CD4-positive, alpha-beta T cell treated with Interleukin-15 for 4 hours (primary cell): ENCODE measurements at regions not wholly inside any gene's neighbourhood (a gene's known extent, or its start where the extent isn't known, plus 50 kb on each side); places are given as distances from the start of the nearest gene placed in this dataset.
"Not testable (repeated sequence)": the region's sequence is repeated elsewhere in the genome, so short reads cannot be mapped to it uniquely, and the experiment has no call there.

Experiments
- DNase-seq: peaks from one replicate; pipeline ENCODE4 v3.0.0-alpha.2; 2020; ENCODE audit warnings: low spot score

DNA sequence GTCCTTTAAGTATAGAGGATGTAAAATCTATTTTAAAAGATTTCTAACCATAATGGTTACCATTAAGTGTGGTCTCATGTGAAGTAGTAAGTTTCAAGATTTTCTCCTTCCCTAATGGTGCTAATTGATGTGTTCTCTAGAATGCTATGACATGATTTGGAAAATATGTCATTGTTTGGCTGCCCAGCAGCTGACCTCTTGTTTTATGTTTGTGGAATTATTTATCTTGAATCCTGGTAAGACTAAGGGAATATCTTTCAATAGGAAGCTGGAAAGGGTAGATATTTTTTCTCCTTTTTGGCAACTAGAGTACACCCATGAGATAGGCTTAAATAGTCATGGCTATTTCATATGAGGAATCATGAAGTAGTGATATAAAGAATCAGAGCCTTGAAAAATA is 139.8 kb upstream of the CHODL start:
- DNase-seq: no peak

DNA sequence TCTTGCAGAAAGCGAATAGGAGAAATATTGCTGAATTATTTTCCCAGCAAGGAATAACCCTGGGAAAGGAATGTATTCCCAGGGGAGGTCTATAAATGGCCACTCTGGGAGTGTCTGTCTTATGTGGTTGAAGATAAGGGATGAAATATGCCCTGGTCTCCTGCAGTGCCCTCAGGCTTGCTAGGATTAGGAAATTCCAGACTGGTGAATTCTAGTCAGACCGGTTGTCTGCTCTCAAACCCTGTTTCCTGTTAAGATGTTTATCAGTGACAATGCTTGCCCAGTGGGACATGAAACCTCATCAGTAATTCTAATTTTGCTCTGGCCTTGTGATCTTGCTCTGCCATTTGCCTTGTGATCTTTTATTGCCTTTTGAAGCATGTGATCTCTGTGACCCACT is 148.2 kb upstream of the CHODL start:
- not testable (repeated sequence) for DNase-seq

DNA sequence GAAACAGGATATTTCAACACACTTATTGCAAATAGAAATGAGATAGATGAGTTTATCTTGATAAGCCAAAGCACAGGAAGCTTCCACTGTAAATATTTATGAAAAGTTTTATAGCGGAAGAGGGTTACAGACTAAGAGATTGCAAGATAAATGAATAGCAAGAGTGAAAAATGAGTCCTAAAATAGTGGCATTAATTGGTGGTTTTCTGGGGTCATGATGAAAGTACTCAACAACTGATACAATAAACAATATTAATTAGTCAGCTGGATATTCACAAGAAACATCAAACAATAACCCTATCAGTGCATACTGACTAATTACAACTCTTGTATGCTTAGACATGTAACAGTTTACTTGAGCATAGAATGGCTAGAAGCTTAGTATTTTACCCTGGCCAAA is 154.8 kb upstream of the CHODL start:
- DNase-seq: no peak

DNA sequence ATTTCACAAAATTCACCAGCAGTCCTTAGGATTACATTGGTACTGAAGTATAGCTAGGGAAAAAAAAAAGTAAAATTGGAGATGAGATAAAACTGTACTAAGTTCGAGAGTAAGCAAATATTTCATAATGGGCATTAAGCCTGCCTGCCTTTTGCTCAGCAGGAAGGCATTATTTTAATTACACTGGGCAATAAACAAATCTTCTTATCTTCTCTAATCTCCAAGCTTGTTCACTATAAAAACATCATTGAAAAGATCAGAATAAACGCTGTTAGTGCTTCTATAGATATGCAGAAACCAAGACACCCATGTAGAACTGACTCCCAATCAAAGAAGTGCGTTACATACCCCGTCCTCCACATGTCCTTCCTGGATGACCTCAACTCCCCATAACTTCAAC is 174.2 kb upstream of the CHODL start:
- DNase-seq: no peak

DNA sequence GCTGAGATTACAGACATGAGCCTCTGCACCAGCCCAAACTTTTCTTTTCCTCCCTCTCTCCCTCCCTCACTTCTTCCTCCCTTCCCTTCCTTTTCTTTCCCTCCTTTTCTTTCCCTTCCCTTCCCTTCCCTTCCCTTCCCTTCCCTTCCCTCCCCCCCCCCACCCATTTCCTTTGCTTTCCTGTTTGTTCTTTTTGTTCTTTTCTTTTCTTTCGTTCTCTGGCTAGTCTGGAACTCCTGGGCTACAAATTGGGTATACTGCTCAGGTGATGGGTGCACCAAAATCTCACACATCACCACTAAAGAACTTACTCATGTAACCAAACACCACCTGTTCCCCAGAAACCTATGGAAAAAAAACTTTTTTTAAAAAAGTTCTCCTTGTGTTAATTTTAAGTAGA is 174.8 kb upstream of the CHODL start:
- no peak for DNase-seq

DNA sequence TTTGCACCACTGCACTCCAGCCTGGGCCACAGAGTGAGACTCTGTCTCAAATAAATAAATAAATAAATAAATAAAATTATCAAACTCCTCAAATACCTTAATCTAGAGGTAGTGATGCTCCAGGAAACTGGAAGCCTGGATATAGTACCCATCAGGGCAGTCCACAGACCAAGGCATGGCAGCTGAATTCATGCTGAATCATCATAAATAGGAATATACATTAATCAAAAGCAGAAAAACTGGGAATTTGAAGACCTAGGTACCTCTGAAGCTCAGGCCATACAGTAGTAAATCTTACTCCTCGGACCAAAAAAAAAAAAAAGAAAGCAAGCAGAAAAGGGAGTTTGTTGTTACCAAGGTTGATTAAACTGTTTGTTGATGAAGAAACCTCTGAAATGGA is 184.2 kb upstream of the CHODL start:
- DNase-seq: no peak

DNA sequence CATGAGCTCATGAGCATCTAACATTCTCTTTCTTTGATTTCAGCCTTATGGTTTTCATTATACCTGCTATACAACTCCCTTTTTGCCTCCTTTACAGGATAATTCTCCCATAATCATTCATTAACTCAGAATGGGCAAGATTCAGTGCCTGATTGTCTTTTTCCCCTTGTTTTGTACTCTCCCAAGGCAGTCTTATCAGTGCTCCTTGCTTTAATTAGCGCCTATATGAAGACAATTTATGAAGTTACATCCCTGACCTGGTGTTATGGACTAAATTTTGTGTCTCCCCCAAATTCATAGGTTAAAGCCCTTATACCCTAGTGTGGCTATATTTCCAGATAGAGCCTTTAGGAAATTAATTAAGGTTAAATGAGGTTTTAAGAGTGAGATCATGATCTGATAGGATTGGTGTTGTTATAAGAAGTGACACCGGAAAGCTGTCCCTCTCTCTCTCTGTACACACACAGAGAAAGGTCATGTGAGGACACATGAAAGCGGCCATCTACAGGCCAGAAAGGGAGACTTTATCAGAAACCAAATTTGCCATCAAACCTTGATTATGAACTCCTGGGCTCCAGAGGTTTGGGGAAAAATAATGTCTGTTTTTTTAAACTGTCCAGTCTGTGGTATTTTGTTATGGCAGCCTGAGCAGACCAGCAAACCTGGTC is 185.8 kb upstream of the CHODL start:
- no peak for DNase-seq

DNA sequence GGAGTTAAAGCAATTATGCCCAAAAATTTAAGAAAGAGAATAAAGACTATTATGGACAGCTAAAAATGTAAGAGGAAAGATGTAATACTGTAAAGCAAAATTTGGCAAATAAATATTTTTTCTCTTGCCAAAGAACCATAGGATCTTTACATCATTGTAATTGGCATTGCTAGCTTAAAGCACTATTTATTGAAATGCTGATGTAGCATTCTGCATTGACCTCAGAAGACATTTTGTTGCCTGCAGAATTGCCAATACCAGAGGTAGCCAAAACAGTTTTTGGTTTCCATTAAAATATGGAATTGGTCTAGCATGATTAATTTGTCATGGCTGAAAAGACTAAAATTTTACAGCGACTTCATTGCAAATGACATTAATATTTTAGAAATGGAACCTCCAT is 191.5 kb upstream of the CHODL start:
- DNase-seq: no peak

DNA sequence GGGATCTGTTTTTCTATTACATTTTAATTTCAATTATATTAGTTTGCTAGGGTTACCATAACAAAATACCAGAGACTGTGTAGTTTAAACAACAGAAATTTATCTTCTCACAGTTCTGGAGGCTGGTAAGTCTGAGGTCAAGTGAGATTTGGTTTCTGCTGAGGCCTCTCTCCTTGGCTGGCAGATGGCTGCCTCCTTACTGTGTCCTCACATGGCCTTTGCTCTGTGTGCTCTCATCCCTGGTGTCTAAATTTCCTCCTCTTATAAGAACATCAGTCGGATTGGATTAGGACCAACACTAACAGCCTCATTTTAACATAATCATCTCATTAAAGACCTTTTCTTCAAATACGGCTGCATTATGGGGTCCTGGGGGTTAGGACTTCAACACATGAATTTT is 195.2 kb upstream of the CHODL start:
- DNase-seq: no peak

DNA sequence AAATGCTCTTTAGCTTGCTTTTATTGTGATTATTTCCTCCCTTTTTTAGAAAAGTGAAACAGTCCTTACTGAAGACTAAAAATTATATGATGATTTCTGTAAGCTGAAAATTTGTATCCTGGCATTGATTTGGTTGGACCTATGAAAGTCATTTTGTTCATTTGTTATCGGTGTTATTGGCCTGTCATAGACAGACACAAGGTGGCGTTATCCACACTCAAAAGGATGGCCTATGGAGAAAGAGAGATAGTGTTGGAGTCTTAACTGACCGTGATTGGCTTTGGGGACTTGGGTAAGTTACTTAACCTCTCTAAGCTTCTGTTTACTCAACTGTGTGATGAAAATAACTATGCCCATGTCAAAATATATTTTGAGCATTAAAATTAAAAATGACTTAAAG is 203.6 kb upstream of the CHODL start:
- DNase-seq: peak; percentile 10

DNA sequence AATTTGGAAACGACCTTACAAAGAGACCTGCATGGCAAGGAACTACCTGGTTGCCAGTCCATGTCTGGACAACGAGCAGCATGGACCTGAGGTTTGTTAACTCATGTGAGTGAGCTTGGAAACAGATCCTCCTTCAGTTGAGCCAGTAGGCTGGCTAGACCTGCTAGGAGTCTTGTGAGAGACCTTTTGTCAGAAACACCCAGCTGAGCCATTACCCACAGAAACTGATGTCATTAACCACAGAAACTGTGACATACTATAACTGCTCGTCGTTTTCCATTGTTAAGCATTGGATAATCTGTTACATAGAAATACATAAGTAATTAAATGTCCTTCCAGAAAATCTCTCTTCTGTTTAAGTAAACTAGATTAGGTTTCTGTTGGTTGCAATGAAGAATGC is 211.1 kb upstream of the C21orf91 start:
- no peak for DNase-seq

DNA sequence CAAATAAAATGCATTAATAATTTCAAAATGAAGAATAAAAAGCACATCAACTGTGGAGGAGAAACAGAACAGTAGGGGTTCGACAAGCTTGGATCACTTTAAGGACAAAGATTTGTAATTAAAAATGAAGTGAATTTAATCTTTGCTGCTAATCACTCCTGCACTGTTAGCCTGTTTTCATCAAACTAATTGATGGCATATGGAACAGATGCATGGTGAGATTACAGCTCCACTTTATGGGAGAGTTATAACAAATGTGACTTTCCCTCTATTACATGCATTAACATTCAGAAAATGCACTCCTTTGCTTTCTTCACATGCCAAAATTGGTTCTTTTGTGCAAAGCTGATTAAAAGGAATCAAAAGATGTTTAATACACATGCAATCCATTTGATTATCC is 207.2 kb upstream of the C21orf91 start:
- DNase-seq: no peak

DNA sequence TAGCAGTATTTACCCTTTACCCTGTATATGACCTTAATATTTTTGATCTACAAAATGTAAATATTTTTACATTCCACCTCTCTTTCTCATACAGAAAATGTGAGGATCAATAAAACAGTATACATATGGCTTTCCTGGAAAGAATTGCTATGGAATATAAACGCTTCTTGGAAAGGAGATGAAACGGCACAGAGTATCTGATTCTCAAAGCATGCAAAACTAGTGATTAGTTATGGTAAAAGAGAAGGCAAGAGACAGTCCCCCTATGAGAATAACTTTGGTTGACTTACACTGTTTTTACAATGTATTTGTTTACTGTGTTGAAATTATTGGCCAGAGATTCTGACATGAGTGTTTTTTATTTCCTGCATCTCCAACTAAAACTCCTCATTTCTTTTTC is 204.6 kb upstream of the C21orf91 start:
- DNase-seq: no peak

DNA sequence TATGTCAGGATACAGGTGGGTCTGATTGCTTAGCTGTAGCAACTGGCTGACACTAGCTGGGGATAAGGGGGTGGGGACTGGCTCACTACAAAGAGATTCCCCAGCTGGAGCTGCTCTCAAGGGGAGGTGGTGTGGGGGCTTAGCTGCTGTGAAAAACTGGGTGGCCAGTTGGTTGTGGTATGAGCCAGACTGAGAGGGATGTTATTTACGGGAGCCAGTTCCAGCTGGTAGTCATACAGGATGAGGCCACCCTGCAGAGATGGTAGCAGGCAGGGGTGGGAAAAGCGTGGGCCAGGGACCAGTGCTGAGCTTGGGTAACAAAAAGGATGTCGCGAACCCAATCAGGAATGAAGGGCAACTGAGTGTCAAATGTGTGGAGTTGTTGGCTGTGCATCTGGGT is 204.0 kb upstream of the C21orf91 start:
- no peak for DNase-seq

DNA sequence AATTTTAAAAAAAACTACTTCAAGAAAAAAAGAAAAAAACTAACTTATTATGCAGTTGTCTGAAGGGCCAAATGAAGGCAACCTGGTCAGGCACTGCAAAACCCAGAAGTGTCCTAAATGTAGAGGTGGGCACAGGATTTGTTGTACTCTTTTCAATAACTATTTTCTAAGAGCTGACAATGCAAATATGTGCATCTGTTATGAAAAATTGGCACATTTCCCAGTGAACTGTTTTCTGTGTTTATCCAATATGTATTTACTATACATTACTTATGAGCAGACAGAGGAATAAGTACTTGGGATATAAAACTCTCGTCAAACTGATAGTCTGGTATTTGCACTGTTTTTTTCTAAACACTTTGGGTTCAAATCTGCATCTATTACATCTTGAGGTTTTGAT is 188.0 kb upstream of the C21orf91 start:
- DNase-seq: no peak

DNA sequence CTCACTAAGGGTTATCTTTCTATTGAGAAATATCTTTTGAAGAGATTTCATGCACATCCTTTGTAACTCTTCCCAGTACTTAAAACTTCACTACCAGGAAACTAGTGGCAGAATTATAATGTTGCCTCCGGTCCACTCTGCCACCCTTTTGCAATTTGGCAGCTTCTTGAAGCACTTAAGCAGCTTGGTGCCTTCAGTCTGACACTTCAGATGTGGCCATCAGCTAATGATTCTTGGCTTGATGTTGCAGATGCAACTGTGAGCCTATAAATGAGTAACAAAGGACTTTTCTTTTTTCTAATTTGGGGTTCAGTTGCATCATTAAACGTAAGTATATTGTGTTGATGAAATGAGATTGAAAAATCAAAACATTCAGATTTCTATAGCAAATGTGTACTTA is 187.5 kb upstream of the C21orf91 start:
- no peak for DNase-seq

DNA sequence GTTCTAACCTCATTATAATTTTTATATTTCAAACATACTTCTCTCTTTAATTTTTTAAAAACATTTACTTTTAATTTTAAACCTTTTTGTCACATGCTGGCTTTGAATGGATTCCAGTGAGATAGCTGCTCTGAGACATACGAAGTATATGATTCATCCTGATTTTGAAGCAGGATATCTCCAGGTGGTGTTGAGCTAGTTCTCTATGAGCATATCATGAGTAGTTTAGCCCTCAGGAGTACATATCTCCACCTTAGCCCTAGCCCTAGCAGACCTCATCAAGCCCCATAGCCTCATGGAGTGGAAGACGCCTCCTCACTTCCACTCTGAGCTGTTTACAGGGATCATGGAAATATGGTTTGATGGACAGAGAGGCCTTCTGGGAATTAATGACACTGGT is 183.2 kb upstream of the C21orf91 start:
- no peak for DNase-seq

DNA sequence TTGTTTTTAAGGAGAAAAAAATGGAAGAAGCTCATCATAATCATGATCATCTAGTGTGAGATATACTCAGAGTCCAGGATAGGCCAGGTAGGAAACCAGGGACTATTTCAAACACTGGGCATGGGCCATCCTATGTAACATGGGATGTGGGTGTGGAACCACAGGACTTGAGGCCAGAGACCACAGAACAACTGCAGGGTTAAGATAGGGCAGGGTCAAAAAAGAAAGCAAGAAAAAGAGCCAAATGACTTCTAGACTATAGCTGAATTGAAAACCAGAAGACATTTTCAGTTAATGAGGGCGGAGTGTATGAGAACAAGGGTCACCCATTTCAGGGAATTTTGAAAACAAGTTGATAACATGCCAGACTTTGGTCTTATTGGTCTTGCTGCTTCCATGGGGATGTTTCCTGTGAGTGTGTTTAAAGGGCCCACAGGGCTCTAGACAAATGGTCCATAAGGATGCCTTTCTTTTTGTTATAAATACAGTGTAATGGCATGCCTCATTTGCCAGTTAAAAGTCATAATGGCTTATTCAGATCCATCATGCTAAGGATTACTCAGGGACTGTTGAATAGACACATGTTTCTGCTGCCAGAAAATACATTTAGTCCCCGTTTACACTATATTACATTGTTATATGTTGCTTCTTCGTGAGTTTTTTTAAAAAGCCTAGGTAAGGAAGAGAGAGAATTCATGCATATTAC is 182.0 kb upstream of the C21orf91 start:
- DNase-seq: no peak

DNA sequence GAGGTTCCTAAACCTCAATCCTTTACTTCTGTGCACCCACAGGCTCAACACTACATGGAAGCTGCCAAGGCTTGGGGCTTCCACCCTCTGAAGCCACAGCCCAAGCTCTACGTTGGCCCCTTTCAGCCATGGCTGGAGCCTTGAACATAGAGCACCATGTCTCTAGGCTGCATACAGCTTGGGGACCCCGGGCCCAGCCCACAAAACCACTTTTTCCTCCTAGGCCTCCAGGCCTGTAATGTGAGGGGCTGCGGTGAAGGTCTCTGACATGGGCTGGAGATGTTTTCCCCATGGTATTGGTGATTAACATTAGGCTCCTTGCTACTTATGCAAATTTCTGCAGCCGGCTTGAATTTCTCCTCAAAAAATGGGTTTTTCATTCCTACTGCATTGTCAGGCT is 179.4 kb upstream of the C21orf91 start:
- not testable (repeated sequence) for DNase-seq

DNA sequence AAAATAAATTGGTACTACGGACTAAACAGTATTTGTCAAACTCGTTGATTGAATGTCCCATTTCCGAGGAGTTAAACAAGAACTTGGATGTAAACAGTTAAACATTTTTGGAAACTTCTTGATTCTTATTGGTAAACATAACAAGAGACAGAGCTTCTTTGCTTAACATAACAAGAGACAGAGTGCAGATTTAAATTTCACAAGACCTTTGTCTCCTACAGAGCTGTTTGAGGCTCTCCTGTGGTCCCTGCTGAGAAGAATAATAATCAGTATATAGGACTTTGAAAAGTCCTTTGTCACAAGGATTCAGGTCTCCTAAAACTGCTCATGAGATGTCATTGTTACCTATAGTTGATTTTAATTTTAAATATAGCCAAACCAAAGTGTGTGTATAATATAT is 170.6 kb upstream of the C21orf91 start:
- no peak for DNase-seq

DNA sequence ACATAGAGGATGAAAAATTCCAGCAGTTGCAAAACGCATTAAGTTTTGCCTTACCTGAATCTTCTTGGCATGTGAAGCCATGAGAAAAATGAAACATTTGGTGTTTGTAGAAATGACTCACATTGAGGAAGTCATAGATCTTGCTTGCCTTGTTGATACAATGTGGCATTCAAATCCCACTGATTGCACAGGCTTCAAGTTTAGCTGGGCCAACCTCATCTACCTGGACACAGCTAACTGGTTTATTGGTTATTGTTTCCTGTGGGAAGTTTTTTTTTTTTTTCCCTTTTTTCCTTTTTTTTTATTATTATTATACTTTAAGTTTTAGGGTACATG is 168.9 kb upstream of the C21orf91 start:
- no peak for DNase-seq

DNA sequence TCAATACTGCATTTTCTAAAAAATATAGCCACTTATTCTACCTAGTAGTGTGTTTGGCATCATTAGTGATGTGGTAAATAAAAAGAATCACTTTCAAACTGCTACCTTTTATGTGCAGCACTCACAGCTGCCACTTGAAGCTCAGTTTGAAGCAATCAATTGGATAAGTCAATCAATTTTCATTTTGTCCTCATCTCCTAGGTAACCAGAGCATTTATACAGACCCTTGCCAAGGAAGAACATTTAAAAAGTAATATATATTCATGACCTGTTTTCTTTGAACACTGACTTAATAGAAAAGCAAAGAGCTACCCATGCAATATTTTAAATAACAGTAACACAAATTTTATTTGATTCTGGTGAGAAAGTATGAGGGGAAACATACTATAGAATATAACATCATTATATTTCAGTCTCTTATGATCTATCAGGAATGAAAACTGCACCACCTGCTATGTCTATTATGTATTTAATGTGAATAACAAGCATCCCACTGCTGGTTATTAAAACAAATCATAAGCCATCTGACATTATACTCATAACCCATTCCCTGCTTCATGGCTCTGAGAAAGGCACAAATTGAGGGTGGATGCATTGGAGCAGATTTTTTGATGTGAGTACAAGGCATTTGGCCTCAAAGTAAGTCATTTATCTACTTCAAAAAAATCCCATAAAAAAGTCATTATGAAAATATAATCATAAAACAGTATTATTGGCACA is 168.4 kb upstream of the C21orf91 start:
- DNase-seq: no peak

DNA sequence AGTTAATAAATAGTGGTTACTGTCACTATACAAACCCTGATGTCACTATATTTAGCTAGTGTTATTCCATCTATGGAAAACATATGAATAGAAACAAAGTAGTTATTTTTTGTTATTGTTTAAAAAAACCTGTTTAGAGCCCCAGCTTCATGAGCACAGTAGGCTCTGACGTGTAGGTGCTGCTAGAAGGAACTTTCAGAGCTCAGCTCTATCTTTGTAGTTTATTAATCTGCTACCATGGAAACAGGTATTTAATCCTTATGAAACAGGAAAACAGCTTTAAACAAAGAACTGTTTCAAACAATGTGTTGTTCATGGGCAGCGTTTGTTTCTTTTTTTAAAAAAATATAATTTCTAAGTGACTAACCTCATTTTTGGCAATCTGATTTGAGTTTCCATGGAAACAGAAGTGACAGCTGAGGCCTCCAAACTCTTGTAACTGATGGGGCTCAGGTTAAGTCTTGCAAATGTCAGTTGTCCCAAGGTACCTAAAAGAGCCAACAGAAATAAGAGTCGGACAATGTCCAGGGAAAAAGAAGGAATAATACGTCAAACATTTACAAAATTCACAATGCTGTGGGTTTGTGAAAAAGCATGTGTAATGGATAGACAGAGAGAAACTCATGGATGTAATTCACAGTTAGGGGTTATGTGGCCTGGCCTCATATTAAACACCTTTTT is 162.0 kb upstream of the C21orf91 start:
- DNase-seq: no peak
